Neural cell (in vitro differentiated cells): ENCODE measurements at regions not wholly inside any gene's neighbourhood (a gene's known extent, or its start where the extent isn't known, plus 50 kb on each side); places are given as distances from the start of the nearest gene placed in this dataset.

Source experiments
- H2AFZ ChIP-seq: fragments of 200-600, 300-800 bp; sonication (generic), shearing (Covaris generic); 2 replicates; pipeline ENCODE4 v1.6.0; 2014; ENCODE audit warnings: low read depth, mild to moderate bottlenecking, antibody characterized with exemption, low read length, moderate library complexity
- H3F3A ChIP-seq: fragments of 200-600 bp; shearing (Covaris generic); 2 replicates; pipeline ENCODE4 v1.6.1; 2016; ENCODE audit warnings: mild to moderate bottlenecking, moderate library complexity, mixed read lengths, antibody characterized with exemption, low read length; ENCODE audit not compliant: insufficient read depth, poor library complexity, severe bottlenecking
- H3K27ac ChIP-seq: fragments of 200-600, 300-800 bp; sonication (generic), shearing (Covaris generic); 2 replicates; pipeline ENCODE4 v1.5.1; 2014; ENCODE audit warnings: mild to moderate bottlenecking, low read length, moderate library complexity
- H3K27me3 ChIP-seq: fragments of 300-800, 200-600 bp; sonication (generic), shearing (Covaris generic); 2 replicates; pipeline ENCODE4 v1.6.0; 2014; ENCODE audit warnings: mild to moderate bottlenecking, low read depth, low read length, moderate library complexity; ENCODE audit not compliant: insufficient read depth
- H3K36me3 ChIP-seq: fragments of 300-800, 200-600 bp; sonication (generic), shearing (Covaris generic); 2 replicates; pipeline ENCODE4 v1.5.1; 2014; ENCODE audit warnings: mild to moderate bottlenecking, antibody characterized with exemption, low read length, moderate library complexity; ENCODE audit not compliant: insufficient read depth
- H3K4me2 ChIP-seq: fragments of 300-800, 200-600 bp; sonication (generic), shearing (Covaris generic); 2 replicates; pipeline ENCODE4 v1.6.0; 2014; ENCODE audit warnings: mild to moderate bottlenecking, low read length
- H3K4me3 ChIP-seq: fragments of 300-800, 200-600 bp; sonication (generic), shearing (Covaris generic); 2 replicates; pipeline ENCODE4 v1.5.1; 2014; ENCODE audit warnings: mild to moderate bottlenecking, low read length, moderate library complexity
- H3K79me2 ChIP-seq: fragments of 200-600 bp; shearing (Covaris generic); replicated peaks from 2 replicates; pipeline ENCODE4 v1.6.0; 2014; ENCODE audit warnings: mild to moderate bottlenecking, low read length, moderate library complexity; ENCODE audit not compliant: insufficient read depth
- H3K9ac ChIP-seq: fragments of 300-800, 200-600 bp; sonication (generic), shearing (Covaris generic); 2 replicates; pipeline ENCODE4 v1.6.1; 2016; ENCODE audit warnings: mild to moderate bottlenecking, low read length, mixed read lengths
- H3K9me2 ChIP-seq: fragments of 200-600 bp; shearing (Covaris generic); 2 replicates; pipeline ENCODE4 v1.6.1; 2016; ENCODE audit warnings: mild to moderate bottlenecking, low read length, mixed read lengths; ENCODE audit not compliant: insufficient read depth
- H3K9me3 ChIP-seq: fragments of 200-600, 300-800 bp; sonication (generic), shearing (Covaris generic); 2 replicates; pipeline ENCODE4 v1.6.1; 2016; ENCODE audit warnings: mild to moderate bottlenecking, mixed run types, low read length, moderate library complexity, mixed read lengths
- H4K20me1 ChIP-seq: fragments of 200-600 bp; shearing (Covaris generic); 2 replicates; pipeline ENCODE4 v1.6.1; 2016; ENCODE audit warnings: mild to moderate bottlenecking, mixed run types; ENCODE audit not compliant: insufficient read depth
- CTCF ChIP-seq: fragments of 450-650 bp; IDR thresholded peaks from 2 replicates; pipeline ENCODE4 v1.5.1; 2014; ENCODE audit warnings: antibody characterized with exemption, mild to moderate bottlenecking, moderate library complexity; ENCODE audit not compliant: poor library complexity, severe bottlenecking
- EP300 ChIP-seq: fragments of 450-650 bp; conservative IDR thresholded peaks from 2 replicates; pipeline ENCODE4 v1.6.1; 2014; ENCODE audit warnings: antibody characterized with exemption, mild to moderate bottlenecking, moderate library complexity; ENCODE audit not compliant: poor library complexity, severe bottlenecking
- EZH2 ChIP-seq: fragments of 200-600, 300-800 bp; shearing (Covaris generic), sonication (generic); IDR thresholded peaks from 2 replicates; pipeline ENCODE4 v1.6.1; 2014; ENCODE audit warnings: antibody characterized with exemption, low read length, borderline replicate concordance, mild to moderate bottlenecking; ENCODE audit not compliant: insufficient read depth, poor library complexity, severe bottlenecking
- MXI1 ChIP-seq: fragments of 450-650 bp; conservative IDR thresholded peaks from 2 replicates; pipeline ENCODE4 v1.6.1; 2014; ENCODE audit warnings: antibody characterized with exemption, mild to moderate bottlenecking; ENCODE audit not compliant: poor library complexity, severe bottlenecking
- POLR2AphosphoS5 ChIP-seq: IDR thresholded peaks from 2 replicates; pipeline ENCODE4 v1.6.1; 2012
- RAD21 ChIP-seq: fragments of 450-650 bp; conservative IDR thresholded peaks from 2 replicates; pipeline ENCODE4 v1.6.1; 2014; ENCODE audit warnings: antibody characterized with exemption, mild to moderate bottlenecking, moderate library complexity
- REST ChIP-seq: IDR thresholded peaks from 2 replicates; pipeline ENCODE4 v1.6.1; 2012; ENCODE audit warnings: borderline replicate concordance
- SMC3 ChIP-seq: fragments of 450-650 bp; conservative IDR thresholded peaks from 2 replicates; pipeline ENCODE4 v1.6.1; 2014; ENCODE audit warnings: antibody characterized with exemption, mild to moderate bottlenecking, moderate library complexity; ENCODE audit not compliant: poor library complexity
- TAF1 ChIP-seq: IDR thresholded peaks from 2 replicates; pipeline ENCODE4 v1.6.1; 2012; ENCODE audit warnings: low read depth

GRCh38 chr21:27286760-27287159, 319.9 kb upstream of the ADAMTS5 start:
- no peaks in the 10 kb centered on the region for H3K79me2 ChIP-seq
- H3F3A ChIP-seq, result no peaks in the 10 kb centered on the region
- H3K36me3 ChIP-seq, result no peaks in the 10 kb centered on the region
- H3K4me3 ChIP-seq, result no peak overlapping the region
- H2AFZ ChIP-seq, result no peak overlapping the region
- TF ChIP-seq POLR2AphosphoS5 (no peak), TAF1 (no peak), MXI1 (no peak), CTCF (no peak), EZH2 (no peak), SMC3 (no peak), RAD21 (no peak), REST (no peak), EP300 (no peak)
- H3K9ac ChIP-seq, result no peak overlapping the region
- no peaks in the 10 kb centered on the region for H3K27me3 ChIP-seq
- no peak overlapping the region for H3K4me2 ChIP-seq
- H3K9me2 ChIP-seq, result no peaks in the 10 kb centered on the region
- no peak overlapping the region for H3K27ac ChIP-seq
- H4K20me1 ChIP-seq, result no peaks in the 10 kb centered on the region
- H3K9me3 ChIP-seq, result no peaks in the 10 kb centered on the region

- Histone ChIP-seq H3K4me3 (no peak overlapping the region), H3K9ac (no peak overlapping the region), H3K79me2 (no peaks in the 10 kb centered on the region), H3K9me2 (no peaks in the 10 kb centered on the region), H3K27ac (no peak overlapping the region), H3K36me3 (no peaks in the 10 kb centered on the region), H3K27me3 (no peaks in the 10 kb centered on the region), H3F3A (no peaks in the 10 kb centered on the region), H4K20me1 (no peaks in the 10 kb centered on the region), H3K4me2 (no peak overlapping the region), H2AFZ (no peak overlapping the region), H3K9me3 (no peaks in the 10 kb centered on the region)
- TF ChIP-seq TAF1 (no peak), CTCF (no peak), POLR2AphosphoS5 (no peak), REST (no peak), MXI1 (no peak), EZH2 (no peak), RAD21 (no peak), SMC3 (no peak), EP300 (no peak)
Measured at GRCh38 chr21:27277110-27277509, 310.2 kb upstream of the ADAMTS5 start.
